SU-DHL-6 (cell line): ENCODE measurements at regions not wholly inside any gene's neighbourhood (a gene's known extent, or its start where the extent isn't known, plus 50 kb on each side); places are given as distances from the start of the nearest gene placed in this dataset.
A peak's percentile ranks its signal among the peaks of the same experiment; 100 is the strongest.

Experiments
- H2AFZ ChIP-seq: fragments of 200-600 bp; sonication (generic); 2 replicates; pipeline ENCODE4 v1.6.1; 2014; ENCODE audit warnings: low read depth, mild to moderate bottlenecking, moderate library complexity, mixed read lengths, antibody characterized with exemption, low read length; ENCODE audit not compliant: severe bottlenecking
- H3F3A ChIP-seq: fragments of 200-600 bp; shearing (Covaris generic); 2 replicates; pipeline ENCODE4 v1.6.0; 2016; ENCODE audit warnings: antibody characterized with exemption, mild to moderate bottlenecking; ENCODE audit not compliant: insufficient read depth
- H3K27ac ChIP-seq: fragments of 200-600 bp; sonication (generic); 2 replicates; pipeline ENCODE4 v1.5.1; 2016; ENCODE audit warnings: low read depth, mild to moderate bottlenecking, low read length, moderate library complexity, mixed read lengths
- H3K27me3 ChIP-seq: fragments of 200-600 bp; sonication (generic), shearing (Covaris generic); 2 replicates; pipeline ENCODE4 v1.6.0; 2014; ENCODE audit warnings: mild to moderate bottlenecking, low read length
- H3K36me3 ChIP-seq: fragments of 200-600 bp; sonication (generic); 2 replicates; pipeline ENCODE4 v1.6.1; 2014; ENCODE audit warnings: mild to moderate bottlenecking, low read length, mixed read lengths
- H3K4me2 ChIP-seq: fragments of 300-600, 200-600 bp; shearing (Covaris generic), sonication (generic); 2 replicates; pipeline ENCODE4 v1.6.0; 2014; ENCODE audit warnings: low read length, low read depth, mild to moderate bottlenecking; ENCODE audit not compliant: poor library complexity, severe bottlenecking
- H3K4me3 ChIP-seq: fragments of 200-600 bp; sonication (generic); 2 replicates; pipeline ENCODE4 v1.5.1; 2014; ENCODE audit warnings: antibody characterized with exemption, low read length, mild to moderate bottlenecking, mixed read lengths; ENCODE audit not compliant: insufficient read depth, poor library complexity, severe bottlenecking
- H3K79me2 ChIP-seq: fragments of 200-600 bp; sonication (generic); 2 replicates; pipeline ENCODE4 v1.6.1; 2014; ENCODE audit warnings: mild to moderate bottlenecking, low read length, moderate library complexity; ENCODE audit not compliant: insufficient read depth
- H3K9ac ChIP-seq: fragments of 200-600 bp; sonication (generic); 2 replicates; pipeline ENCODE4 v1.7.0; 2014; ENCODE audit warnings: mild to moderate bottlenecking, low read length
- H3K9me2 ChIP-seq: fragments of 200-600 bp; sonication (generic); replicated peaks from 2 replicates; pipeline ENCODE4 v1.6.1; 2014; ENCODE audit warnings: low read length; ENCODE audit not compliant: insufficient read depth
- H3K9me3 ChIP-seq: fragments of 200-600 bp; sonication (generic); 2 replicates; pipeline ENCODE4 v1.6.1; 2014; ENCODE audit warnings: low read length, mixed read lengths; ENCODE audit not compliant: insufficient read depth
- H4K20me1 ChIP-seq: fragments of 200-600 bp; sonication (generic); 2 replicates; pipeline ENCODE4 v1.6.1; 2014; ENCODE audit warnings: low read depth, mild to moderate bottlenecking, antibody characterized with exemption, low read length, moderate library complexity, mixed read lengths
- EZH2phosphoT487 ChIP-seq: fragments of 200-600 bp; sonication (generic), shearing (Covaris generic); conservative IDR thresholded peaks from 2 replicates; pipeline ENCODE4 v1.6.1; 2018; ENCODE audit warnings: mild to moderate bottlenecking, antibody characterized with exemption, low read length, moderate library complexity, mixed read lengths
- TF ChIP-seq, protein P1 (sequence below): fragments of 200-600 bp; sonication (generic); IDR thresholded peaks from one replicate; pipeline ENCODE4 v1.5.1; 2017; ENCODE audit warnings: antibody characterized with exemption, mild to moderate bottlenecking, low read length, moderate library complexity; ENCODE audit not compliant: insufficient read depth, poor library complexity, severe bottlenecking

DNA sequence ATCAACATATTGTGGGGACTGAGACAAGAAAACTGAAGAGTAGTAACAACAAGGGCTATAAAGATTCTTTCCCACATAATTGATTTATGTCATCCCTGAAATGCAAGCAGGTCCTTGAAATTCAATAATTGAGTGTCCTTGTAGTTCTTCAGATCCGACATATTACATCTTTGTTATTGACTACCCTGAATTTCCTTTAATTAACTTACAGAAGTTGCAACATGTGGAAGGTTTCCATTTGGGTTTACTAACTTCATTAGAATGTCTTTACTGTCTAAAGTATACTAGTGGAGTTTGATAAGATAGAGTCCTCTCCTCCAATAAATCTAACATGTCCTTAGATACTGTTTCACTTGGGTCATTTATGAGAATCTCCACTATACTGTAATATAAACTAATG lies 951.8 kb downstream of the SLC6A15 start:
- H3F3A ChIP-seq = no peaks in the 10 kb centered on the region
- H3K27ac ChIP-seq = no peak overlapping the region
- no peaks in the 10 kb centered on the region for H3K9me3 ChIP-seq
- H3K9ac ChIP-seq = no peak overlapping the region
- no peaks in the 10 kb centered on the region for H4K20me1 ChIP-seq
- H3K4me3 ChIP-seq = no peak overlapping the region
- H3K79me2 ChIP-seq = no peaks in the 10 kb centered on the region
- no peaks in the 10 kb centered on the region for H3K36me3 ChIP-seq
- TF ChIP-seq, protein P1, sequence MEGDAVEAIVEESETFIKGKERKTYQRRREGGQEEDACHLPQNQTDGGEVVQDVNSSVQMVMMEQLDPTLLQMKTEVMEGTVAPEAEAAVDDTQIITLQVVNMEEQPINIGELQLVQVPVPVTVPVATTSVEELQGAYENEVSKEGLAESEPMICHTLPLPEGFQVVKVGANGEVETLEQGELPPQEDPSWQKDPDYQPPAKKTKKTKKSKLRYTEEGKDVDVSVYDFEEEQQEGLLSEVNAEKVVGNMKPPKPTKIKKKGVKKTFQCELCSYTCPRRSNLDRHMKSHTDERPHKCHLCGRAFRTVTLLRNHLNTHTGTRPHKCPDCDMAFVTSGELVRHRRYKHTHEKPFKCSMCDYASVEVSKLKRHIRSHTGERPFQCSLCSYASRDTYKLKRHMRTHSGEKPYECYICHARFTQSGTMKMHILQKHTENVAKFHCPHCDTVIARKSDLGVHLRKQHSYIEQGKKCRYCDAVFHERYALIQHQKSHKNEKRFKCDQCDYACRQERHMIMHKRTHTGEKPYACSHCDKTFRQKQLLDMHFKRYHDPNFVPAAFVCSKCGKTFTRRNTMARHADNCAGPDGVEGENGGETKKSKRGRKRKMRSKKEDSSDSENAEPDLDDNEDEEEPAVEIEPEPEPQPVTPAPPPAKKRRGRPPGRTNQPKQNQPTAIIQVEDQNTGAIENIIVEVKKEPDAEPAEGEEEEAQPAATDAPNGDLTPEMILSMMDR = no peak
- no peak for TF ChIP-seq EZH2phosphoT487
- H3K4me2 ChIP-seq = no peak overlapping the region
- H3K9me2 ChIP-seq = no peaks in the 10 kb centered on the region
- no peaks in the 10 kb centered on the region for H3K27me3 ChIP-seq
- H2AFZ ChIP-seq = no peak overlapping the region

DNA sequence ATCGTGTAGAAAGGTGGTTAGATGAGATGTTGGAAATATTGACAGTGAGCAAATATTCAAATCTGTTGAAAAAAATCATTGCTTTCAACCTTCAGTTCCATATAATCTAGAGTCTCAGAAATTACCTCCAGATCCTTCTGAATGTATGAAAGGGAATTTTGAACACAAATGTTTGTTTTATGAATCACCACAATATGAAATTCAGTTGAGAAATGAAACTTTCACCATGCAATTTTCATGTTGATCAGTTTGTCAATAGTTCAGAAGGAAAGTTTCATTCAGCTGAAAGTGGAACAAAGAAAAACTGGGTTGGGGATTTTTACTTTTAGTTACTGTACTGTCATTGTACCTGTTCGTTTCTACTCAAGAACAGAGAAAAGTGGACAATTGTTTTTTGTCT lies 953.6 kb downstream of the SLC6A15 start:
- H3K9ac ChIP-seq = no peak overlapping the region
- H4K20me1 ChIP-seq = no peaks in the 10 kb centered on the region
- no peaks in the 10 kb centered on the region for H3K27me3 ChIP-seq
- H3K36me3 ChIP-seq = no peaks in the 10 kb centered on the region
- peak overlapping the region; percentile 59 for H2AFZ ChIP-seq
- H3K27ac ChIP-seq = no peak overlapping the region
- H3K9me2 ChIP-seq = no peaks in the 10 kb centered on the region
- H3K4me2 ChIP-seq = no peak overlapping the region
- TF ChIP-seq, protein P1 = no peak
- no peak for TF ChIP-seq EZH2phosphoT487
- no peaks in the 10 kb centered on the region for H3F3A ChIP-seq
- no peak overlapping the region for H3K4me3 ChIP-seq
- H3K79me2 ChIP-seq = no peaks in the 10 kb centered on the region
- no peaks in the 10 kb centered on the region for H3K9me3 ChIP-seq

GRCh38 chr12:83954956-83955601 lies 957.5 kb downstream of the SLC6A15 start:
- H4K20me1 ChIP-seq = no peaks in the 10 kb centered on the region
- no peak overlapping the region for H3K9ac ChIP-seq
- H3K27ac ChIP-seq = no peak overlapping the region
- H3K4me3 ChIP-seq = no peak overlapping the region
- H3F3A ChIP-seq = no peaks in the 10 kb centered on the region
- no peak for TF ChIP-seq EZH2phosphoT487
- TF ChIP-seq, protein P1 = peak; percentile 14
- no peaks in the 10 kb centered on the region for H3K79me2 ChIP-seq
- H3K9me2 ChIP-seq = no peaks in the 10 kb centered on the region
- H3K27me3 ChIP-seq = no peaks in the 10 kb centered on the region
- no peak overlapping the region for H2AFZ ChIP-seq
- H3K9me3 ChIP-seq = no peaks in the 10 kb centered on the region; the same call in 1 of the 2 replicates
- no peak overlapping the region for H3K4me2 ChIP-seq
- no peaks in the 10 kb centered on the region for H3K36me3 ChIP-seq
